ENCODE measurements at regions not wholly inside any gene's neighbourhood (a gene's known extent, or its start where the extent isn't known, plus 50 kb on each side); places are given as distances from the start of the nearest gene placed in this dataset.

DNA sequence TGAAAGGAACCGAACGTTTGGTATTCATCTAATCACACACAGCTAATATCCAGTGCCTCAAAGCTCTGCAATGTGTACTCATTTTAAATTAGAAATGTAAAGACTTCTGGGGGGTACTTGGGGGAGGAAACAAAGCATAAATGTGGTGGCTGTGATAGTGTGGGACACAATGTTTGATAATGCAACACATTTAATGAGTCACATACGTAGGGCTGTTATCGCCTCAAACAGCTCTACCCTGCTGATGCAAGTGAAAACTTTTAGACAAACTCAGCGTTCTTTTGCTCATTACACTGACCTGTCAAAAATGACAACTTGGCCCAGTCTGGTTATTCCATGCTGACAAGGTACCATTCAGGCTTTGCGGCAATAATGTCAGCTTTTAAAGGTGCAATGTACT, 1227.1 kb upstream of the CELF4 start:
- TF ChIP-seq, protein P1, sequence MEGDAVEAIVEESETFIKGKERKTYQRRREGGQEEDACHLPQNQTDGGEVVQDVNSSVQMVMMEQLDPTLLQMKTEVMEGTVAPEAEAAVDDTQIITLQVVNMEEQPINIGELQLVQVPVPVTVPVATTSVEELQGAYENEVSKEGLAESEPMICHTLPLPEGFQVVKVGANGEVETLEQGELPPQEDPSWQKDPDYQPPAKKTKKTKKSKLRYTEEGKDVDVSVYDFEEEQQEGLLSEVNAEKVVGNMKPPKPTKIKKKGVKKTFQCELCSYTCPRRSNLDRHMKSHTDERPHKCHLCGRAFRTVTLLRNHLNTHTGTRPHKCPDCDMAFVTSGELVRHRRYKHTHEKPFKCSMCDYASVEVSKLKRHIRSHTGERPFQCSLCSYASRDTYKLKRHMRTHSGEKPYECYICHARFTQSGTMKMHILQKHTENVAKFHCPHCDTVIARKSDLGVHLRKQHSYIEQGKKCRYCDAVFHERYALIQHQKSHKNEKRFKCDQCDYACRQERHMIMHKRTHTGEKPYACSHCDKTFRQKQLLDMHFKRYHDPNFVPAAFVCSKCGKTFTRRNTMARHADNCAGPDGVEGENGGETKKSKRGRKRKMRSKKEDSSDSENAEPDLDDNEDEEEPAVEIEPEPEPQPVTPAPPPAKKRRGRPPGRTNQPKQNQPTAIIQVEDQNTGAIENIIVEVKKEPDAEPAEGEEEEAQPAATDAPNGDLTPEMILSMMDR (IDR thresholded peaks at IDR 0.05) = no peak
- TF ChIP-seq POLR2A (IDR thresholded peaks at IDR 0.05) = no peak

DNA sequence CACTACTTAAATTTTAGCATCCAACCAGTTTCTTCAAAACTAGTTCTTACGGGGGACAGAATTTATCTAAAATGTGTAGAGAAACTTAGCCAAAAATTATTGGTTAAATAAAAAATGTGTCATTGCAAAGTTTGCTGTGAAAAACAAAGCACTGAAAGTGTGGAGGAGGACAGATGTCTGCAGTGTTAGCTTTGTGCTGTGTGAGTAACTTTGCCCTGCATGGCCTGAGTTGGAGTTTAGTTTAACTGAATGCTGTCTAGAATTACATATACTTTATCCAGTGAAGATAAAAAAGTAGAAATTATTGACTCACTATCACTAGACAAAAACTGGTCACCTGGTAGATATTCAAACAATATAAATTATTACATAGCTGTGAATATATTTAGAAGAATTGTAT, 1225.2 kb upstream of the CELF4 start:
- H3K27ac ChIP-seq = no peak overlapping the region
- peaks cover 0 to 9% (median 0%) of the 10 kb centered on the region in 12 donors for H3K9me3 ChIP-seq
- 81 to 87% (median 82%) methylated on average over 1 of the region's 1 CpG for WGBS, 4 donors
- intact Hi-C loops (cut with DNase I) = no loop called here
- H3K36me3 ChIP-seq = no peaks in the 10 kb centered on the region
- H3K4me1 ChIP-seq = no peaks in the 10 kb centered on the region
- ATAC-seq (no peak), DNase-seq (no peak)
- TF ChIP-seq, protein P1 (IDR thresholded peaks at IDR 0.05) = no peak
- TF ChIP-seq POLR2A (IDR thresholded peaks at IDR 0.05) = no peak
- H3K27me3 ChIP-seq = no peaks in the 10 kb centered on the region
- no peak overlapping the region for H3K4me3 ChIP-seq

More for the DNA sequence above, 1227.1 kb upstream of the CELF4 start:
- WGBS, 4 donors = 70 to 82% (median 80%) methylated on average over 6 of the region's 6 CpGs
- Histone ChIP-seq H3K27me3 (no peaks in the 10 kb centered on the region), H3K27ac (no peak overlapping the region), H3K4me3 (no peak overlapping the region), H3K4me1 (no peaks in the 10 kb centered on the region), H3K9me3 (no peaks in the 10 kb centered on the region), H3K36me3 (no peaks in the 10 kb centered on the region)
- DNase-seq (no peak), ATAC-seq (no peak)
- intact Hi-C loops (cut with DNase I) = no loop called here

DNA sequence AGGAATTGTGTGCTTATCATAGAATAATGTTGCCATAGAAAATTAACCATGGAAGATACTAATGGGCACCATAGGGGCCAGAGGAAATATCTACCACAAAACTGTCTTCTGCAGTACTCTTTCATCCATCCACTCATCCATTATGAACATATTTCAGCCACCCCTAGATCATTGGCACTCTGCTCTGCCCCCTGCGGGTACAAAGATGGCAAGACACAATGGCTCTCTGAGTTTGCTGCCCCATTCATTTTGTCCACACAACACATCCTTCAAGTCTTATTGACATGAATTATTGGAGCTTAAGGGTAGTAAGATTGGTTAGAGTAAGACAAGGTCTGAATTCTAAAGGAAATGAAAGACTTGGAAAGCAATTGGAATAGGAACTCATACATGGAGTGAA, 1224.7 kb upstream of the CELF4 start:
- 50 to 58% (median 56%) methylated on average over 1 of the region's 1 CpG for WGBS, 4 donors
- Histone ChIP-seq H3K4me1 (no peaks in the 10 kb centered on the region), H3K4me3 (no peak overlapping the region), H3K36me3 (no peaks in the 10 kb centered on the region), H3K9me3 (peaks cover 0 to 9% (median 0%) of the 10 kb centered on the region in 12 donors), H3K27ac (no peak overlapping the region), H3K27me3 (no peaks in the 10 kb centered on the region)
- intact Hi-C loops (cut with DNase I) = no loop called here
- DNase-seq (no peak), ATAC-seq (no peak)
- no peak for TF ChIP-seq POLR2A (IDR thresholded peaks at IDR 0.05)
- TF ChIP-seq, protein P1 (IDR thresholded peaks at IDR 0.05) = peak in 3 of 12 donors; percentile 9 to 23 (median 20)

DNA sequence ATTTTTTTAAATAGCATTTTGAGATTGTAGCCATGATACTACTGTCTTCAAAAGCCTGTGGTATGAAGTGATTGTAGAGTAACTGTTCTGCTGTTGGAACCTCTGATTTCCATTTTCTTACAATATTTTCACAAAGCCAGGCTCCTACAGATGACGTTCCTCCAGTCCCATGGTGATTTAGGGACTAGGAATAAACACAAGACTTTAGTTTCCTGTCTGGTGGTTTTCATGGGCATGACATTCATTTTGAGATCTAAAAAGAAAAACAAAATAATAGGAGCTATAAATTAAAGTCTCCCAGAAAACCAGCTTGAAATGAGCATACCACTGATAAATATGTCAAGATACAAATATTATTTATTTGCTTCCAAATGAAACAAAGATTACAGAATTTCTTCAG, 1223.5 kb upstream of the CELF4 start:
- TF ChIP-seq, protein P1 (IDR thresholded peaks at IDR 0.05) = no peak
- no peak for TF ChIP-seq POLR2A (IDR thresholded peaks at IDR 0.05)
- H3K9me3 ChIP-seq = peaks cover 0 to 9% (median 0%) of the 10 kb centered on the region in 12 donors
- no peaks in the 10 kb centered on the region for H3K27me3 ChIP-seq
- no peak overlapping the region for H3K4me3 ChIP-seq
- no peak overlapping the region for H3K27ac ChIP-seq
- intact Hi-C loops (cut with DNase I) = no loop called here
- no peak for DNase-seq
- ATAC-seq = no peak
- no peaks in the 10 kb centered on the region for H3K4me1 ChIP-seq
- H3K36me3 ChIP-seq = no peaks in the 10 kb centered on the region
- 29 to 41% (median 32%) methylated on average over 1 of the region's 1 CpG for WGBS, 4 donors
